Upper lobe of left lung (tissue), 4 donors: ENCODE measurements at regions not wholly inside any gene's neighbourhood (a gene's known extent, or its start where the extent isn't known, plus 50 kb on each side); places are given as distances from the start of the nearest gene placed in this dataset.

Experiments
- POLR2A ChIP-seq, 4 donors: fragments of 450-650 bp; IDR thresholded peaks; one replicate each; pipeline ENCODE4 v1.5.1; 2016 to 2017; ENCODE audit warnings: antibody characterized with exemption in 4 of 4, mild to moderate bottlenecking in 2 of 4
- POLR2AphosphoS5 ChIP-seq, 2 donors: sonication (generic); formaldehyde crosslinking; IDR thresholded peaks; one replicate each; pipeline ENCODE4 v1.5.1; 2017; ENCODE audit warnings: antibody characterized with exemption in 2 of 2
- TF ChIP-seq, protein P1 (sequence below), 6 experiments: fragments of 450-650 bp in 4 of 6; fragments of 200-600 bp in 2 of 6; sonication (generic) in 2 of 6; IDR thresholded peaks; one replicate each; pipeline ENCODE4 v1.5.1; 2016 to 2019; ENCODE audit warnings: antibody characterized with exemption in 6 of 6

DNA sequence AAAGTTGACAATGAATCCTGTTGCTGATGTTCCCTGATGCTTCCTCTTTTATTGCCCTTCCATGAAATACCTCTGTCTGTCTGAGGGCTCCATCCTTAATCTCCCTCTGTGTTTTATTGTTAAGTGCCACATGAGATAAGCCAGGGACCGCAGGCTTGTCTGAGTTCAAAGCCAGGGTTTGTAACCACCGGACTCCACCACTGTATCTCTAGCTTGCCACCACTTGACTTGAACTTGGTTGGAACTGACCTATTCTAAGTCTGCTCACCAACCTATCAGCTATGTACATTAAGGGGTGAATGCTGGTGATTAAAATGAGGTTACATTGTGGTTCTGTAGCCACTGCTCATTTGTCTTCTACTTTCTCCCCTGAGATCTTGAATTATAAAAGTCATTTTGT is 328.5 kb upstream of the ZEB2 start:
- TF ChIP-seq, protein P1, sequence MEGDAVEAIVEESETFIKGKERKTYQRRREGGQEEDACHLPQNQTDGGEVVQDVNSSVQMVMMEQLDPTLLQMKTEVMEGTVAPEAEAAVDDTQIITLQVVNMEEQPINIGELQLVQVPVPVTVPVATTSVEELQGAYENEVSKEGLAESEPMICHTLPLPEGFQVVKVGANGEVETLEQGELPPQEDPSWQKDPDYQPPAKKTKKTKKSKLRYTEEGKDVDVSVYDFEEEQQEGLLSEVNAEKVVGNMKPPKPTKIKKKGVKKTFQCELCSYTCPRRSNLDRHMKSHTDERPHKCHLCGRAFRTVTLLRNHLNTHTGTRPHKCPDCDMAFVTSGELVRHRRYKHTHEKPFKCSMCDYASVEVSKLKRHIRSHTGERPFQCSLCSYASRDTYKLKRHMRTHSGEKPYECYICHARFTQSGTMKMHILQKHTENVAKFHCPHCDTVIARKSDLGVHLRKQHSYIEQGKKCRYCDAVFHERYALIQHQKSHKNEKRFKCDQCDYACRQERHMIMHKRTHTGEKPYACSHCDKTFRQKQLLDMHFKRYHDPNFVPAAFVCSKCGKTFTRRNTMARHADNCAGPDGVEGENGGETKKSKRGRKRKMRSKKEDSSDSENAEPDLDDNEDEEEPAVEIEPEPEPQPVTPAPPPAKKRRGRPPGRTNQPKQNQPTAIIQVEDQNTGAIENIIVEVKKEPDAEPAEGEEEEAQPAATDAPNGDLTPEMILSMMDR (IDR thresholded peaks at IDR 0.05) = no peak
- TF ChIP-seq POLR2A (IDR thresholded peaks at IDR 0.05) (no peak), POLR2AphosphoS5 (IDR thresholded peaks at IDR 0.05) (no peak)
